GM21528 (cell line): ENCODE measurements at regions not wholly inside any gene's neighbourhood (a gene's known extent, or its start where the extent isn't known, plus 50 kb on each side); places are given as distances from the start of the nearest gene placed in this dataset.
A peak's percentile ranks its signal among the peaks of the same experiment; 100 is the strongest.

Source experiments
- ATAC-seq: cut with Tn5 transposase; IDR thresholded peaks from one replicate; pipeline ENCODE4 v1.9.1; 2021; ENCODE audit warnings: mild to moderate bottlenecking, moderate library complexity; ENCODE audit not compliant: unreplicated experiment, low FRiP score

DNA sequence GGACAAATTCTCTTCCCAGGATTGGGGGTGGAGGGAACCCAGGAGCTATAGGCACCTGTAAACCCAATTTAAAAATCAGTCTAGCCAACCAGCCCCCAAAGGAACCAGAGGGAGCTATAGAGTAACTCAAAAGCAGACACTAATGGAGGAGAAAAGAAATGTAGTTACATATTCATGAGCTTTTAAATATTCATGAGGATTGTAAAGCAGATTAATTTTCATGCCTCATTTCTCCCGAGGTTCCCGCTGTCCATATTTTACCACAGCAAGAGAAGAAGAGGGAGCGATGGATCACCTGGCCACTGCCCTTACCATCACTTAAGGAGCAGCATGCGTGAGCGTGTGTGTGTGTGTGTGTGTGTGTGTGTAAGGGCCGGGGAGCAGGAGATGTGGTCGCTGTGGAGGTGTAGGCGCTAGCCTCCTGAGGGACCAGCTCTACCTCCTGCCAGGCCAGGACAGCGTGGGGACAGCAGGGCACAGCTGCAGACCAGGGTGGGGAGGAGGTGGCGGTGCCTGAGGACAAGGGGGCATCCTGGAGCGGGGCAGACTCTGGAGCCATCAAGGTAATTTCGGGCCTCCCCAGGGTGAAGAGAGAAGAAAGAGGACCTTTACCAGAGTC, 100.7 kb upstream of the THY1 start:
- ATAC-seq = no peak

DNA sequence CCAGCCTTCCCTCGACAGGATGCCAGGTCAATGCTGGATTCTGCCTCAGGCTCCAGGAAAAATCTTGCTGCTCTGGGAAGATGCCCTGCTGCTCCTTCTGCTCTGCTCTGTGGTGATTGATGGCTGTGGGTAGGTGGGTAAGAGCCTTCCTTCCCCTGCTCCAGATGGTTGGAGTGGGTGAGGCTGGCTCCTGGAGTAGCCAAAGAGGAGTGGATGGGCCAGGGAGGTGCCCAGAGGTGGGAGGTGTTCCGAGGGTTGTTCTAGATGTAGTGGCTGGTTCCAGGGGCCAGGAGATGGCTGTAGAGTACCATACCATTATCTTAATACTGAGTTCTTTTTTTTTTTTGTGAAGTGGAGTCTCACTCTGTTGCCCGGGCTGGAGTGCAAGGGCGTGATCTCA, 99.6 kb upstream of the THY1 start:
- no peak for ATAC-seq

DNA sequence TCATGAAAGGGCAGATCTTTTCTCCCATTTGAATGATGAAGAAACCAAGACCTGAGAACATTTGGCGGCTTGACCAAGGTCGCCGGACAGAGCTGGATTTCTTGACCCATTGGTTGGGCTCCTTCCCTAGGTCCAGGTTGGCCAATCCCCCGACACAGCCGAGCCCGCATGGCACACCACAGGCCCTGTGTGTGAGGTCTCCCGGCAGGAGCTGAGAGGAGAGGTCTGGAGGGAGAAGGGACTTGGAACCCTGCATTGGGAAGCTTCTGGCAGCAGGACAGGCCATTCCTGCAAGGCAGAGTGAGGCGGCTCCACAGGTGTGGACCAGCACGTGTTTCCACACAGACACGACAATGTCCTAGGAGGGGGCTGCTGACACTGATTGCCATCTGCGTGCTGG, 98.6 kb upstream of the THY1 start:
- no peak for ATAC-seq

DNA sequence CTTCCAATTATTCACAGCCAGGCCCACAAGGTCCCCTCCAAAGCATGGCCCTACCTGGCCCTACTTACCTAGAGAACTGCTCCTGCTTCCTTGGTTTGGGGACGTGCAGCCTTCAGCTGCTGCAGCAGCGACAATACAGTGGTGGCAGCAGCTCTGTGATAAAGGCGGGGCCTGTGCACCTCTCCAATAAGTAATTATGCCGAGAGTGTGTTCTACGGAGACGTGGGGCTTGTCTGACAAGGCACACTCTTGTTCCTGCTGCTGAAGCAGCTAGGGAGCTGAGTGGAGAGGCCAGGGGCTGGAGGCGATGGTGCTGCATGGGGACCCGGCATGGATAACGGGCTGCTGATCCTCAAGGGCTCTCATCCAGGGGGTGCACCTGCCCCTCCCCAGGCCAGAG, 98.0 kb upstream of the THY1 start:
- no peak for ATAC-seq

DNA sequence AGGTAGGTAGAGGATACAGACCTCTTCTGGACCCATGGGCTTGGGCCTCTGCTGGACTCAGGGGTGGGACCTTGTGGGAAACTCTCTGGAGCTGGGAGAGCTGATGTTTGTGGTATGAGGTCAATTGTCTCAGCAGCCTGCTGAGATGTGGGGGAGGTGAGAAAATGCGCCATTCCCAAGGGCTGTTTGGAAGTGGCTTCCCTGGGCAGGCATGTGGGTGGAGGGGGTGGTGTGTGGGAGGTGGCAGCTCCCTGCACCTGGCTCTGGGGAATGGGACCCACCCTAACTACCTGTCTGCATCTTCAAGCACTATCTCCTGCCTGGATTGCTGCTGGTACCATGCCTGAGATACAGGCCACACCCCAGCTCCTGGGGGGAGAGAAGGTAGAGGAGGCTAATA, 97.4 kb upstream of the THY1 start:
- no peak for ATAC-seq

DNA sequence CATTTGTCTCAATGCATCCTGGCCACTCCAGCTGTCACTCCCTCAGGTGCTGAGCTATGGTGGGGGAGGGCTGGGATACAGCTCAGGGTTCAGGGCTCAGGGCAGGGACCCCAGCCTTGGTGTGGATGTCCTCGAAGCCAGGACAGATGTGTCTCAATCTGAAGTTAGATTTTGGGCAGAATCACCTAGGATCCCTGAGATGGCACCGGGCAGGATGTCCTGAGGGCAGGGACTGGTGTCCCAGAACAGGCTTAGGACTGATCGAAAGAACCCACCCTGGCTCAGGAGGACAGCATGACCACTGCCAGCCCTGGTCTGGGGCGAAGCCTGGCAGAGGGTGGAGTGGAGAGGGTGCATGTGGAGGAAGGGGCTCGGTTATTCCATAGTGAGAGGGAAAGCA, 96.8 kb upstream of the THY1 start:
- ATAC-seq = no peak

DNA sequence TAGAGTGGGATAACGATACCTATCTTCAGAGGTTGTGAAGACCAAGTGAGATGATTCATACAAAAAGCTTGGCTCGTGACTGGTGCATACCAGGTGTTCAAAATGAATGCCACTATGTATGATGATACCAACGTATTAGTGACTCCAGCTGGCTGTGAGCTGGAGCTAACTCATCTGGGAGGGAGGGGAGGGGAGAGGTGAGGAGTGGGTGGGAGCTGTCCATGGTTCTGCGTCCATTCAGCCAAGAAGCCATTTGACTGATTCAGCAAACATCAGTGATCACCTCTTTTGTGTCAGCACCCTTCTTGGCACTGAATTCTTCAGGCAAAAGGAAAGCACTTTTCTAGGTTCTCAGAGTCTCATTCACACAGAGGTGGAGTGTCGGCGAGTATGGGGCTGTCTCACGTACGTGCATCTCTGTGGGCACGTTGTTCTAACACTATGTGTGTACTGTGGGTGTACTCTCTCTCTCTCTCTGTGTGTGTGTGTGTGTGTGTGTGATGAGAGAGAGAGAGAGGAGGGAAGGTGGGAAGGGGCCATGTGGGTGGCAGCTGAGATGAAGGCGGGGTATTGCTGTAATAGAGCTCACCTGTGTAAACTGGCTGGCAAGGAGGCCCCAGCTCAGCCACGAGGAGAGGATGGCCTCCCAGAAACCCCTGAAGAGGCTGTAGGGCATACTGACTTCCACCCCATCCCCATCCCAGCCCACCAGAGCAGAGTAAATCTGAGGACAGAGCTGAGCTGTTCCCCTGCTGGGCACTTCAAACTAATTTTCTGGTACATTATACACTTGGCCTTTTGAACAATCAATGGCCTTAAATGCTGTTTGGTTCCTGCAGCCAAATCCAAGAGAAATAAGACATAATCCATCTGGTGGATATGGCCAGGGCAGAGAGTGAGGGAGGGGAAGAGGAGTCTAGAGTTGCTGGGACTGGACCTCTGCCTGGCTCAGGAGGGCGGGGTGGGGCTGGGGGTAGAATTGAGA, 96.1 kb upstream of the THY1 start:
- no peak for ATAC-seq

DNA sequence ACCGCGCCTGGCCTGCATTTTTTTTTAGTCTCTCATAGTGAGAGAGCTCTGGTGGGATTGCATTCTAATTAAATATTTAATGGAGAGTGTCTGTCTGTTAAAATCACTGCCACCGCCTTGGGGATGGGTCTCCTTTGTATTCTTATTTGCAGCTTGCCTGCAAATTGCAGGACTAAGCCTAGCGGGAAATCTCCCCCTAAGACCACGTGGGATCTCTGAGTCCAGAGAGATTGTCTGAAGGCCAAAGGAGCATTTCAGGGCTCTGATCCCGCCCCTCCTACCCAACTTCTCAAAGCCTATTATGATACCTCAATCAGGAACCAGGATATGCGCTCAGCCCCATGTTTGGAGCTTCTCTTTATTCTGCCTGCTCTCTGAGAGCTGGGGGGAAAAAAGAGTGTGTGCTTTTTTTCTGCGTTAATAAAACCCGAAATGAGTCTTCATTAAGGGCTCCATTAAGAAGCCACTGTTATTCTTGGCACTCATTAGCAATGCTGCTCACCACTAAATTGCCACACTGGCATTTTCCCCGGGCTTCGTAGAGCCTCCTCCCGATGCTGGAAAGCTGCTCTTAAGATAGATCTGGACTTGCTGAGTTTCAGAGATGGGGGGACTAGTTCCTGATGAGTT, 92.9 kb upstream of the THY1 start:
- ATAC-seq = no peak

DNA sequence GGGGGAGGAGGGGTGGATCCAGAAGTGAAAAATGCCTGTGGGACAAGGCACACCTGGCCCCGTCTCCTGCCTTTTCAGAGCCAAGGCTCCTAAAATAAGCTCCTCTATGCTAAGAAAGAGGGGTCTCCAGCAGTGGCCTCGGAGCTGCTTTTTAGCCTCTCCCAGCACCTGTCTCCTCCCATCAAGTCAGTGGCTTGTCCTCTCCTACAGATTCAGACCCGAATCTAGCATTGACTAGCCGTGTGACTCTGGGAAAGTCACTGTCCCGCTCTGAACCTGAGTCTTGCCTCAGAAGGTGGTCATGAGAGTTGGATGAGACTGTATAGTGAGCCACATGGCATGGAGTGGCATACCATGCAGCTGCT, 90.8 kb upstream of the THY1 start:
- ATAC-seq = no peak

DNA sequence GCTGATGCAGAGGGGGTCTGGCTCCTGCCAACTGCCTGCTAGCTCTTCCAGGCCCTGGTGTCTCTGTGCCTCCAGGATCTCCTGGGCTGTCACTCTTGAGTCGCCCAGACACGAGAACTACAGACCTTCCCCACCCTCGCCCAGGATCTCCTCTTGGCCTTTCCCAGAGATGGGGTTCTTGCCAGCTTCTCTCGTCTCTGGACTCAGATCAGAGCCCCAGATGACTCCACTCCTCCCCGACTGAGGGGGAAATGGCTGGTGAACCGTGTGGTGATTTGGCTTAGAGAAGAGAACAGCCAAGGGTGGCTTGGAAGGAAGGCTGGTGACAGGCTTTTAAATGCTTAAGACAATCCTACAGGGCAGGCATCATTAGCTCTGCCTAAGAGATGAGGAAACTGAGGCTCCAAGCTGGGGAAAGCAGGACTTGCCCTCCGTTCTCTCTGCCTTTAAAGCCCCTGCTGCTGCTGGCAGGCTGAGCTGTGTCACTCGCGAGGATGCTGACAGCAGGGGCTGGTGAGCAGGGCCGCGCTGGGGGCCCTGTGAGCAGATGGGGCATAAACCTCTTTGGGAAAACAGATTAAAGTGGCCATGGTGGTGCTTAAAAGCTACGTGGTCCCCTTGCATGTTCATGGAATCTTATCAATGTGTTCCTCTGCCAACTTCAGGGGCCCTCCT, 90.3 kb upstream of the THY1 start:
- no peak for ATAC-seq

DNA sequence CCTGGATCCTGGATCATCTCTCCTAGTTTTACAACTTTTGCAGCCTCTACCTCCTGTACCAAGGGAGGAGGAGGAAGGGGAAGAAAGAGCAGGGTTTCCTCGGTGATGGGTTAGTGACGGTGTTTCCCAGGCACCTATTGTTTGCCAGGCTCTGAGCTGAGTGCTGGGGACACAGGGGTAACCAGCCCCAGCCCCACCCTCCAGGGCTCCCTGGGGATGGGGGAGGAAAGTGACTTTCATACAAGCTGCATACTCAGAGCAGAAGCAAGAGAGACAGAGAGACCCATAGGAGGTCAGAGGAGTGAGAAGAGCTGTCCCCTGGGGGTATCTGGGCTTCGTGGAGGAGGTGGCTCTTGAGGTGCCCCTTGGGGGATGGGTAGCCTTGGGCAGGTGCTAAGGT, 89.4 kb upstream of the THY1 start:
- no peak for ATAC-seq

DNA sequence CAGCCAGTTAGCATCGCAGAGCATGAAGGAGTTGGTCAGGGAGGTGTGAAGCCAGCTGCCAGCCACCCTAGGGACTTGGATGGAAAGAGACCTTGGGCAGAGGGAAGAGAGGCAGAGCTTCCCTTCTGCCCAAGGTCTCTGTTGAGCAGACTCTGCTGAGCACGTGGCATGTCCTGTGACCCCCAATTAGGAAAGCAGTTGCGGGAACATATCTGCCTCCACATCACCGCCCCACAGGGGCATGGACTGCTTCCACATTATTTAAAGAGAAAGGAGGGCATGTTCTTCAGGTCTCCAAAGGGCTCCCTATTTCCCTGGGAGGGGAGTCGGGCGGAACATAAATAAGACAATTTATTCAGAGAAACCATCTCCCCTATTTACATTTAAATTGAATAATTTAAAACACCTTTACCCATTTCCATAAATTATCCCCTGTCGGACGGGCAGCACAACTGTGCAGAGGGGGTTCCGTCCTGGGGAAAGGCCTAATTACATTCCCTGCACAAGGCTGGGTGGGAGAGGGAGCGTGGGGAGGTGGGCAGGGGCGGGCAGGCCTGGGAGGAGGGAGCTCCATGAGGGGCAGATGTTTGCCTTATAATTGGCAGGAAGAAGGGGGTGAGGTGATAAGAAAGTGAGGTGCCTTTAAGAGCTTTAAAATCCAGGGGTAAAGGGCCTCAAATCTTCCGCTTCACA, 88.8 kb upstream of the THY1 start:
- no peak for ATAC-seq

DNA sequence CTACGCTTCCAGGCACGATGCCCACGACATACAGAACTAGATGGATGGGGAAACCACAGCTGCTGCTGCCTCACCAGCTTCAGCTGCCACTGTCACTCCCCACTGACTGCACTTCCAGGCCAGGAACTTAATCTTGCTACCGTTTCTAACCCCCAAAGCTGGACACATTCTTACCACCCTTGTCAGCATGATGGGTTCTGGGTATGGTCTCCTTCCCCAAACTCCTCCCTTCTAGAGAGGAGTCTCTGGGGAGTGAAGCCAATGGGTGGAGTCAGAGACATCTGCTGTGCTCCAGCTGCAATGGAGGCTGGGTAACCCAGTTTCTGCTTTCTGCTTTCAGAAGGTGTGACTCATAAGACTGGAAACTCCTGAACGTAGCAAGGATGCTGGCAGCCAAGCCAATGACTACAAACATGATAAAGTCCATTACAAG, 87.0 kb upstream of the THY1 start:
- peak; percentile 63 for ATAC-seq

DNA sequence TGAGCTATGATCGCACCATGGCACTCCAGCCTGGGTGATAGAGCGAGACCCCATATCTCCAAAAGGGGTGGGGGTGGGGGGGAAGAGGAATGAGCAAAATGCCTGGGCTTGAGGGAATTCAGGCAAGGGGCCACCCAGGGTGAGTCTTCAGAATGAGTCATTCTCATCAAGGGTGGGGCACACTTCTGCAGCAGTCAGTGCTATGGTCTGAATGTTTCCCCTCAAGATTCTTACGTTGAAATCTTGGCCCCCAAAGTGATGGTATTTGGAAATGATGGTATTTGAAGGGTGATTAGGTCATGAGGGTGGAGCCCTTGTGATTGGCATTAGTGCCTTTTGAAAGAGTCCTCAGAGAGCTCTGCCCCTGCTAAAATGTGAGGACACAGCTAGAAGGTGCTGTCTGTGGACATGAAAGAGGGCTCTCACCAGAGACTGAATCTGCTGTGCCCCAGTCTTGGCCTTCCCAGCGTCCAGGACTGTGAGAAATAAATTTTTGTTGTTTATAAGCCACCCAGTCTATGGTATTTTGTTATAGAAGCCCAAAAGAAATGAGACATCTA, 86.4 kb upstream of the THY1 start:
- ATAC-seq = no peak

DNA sequence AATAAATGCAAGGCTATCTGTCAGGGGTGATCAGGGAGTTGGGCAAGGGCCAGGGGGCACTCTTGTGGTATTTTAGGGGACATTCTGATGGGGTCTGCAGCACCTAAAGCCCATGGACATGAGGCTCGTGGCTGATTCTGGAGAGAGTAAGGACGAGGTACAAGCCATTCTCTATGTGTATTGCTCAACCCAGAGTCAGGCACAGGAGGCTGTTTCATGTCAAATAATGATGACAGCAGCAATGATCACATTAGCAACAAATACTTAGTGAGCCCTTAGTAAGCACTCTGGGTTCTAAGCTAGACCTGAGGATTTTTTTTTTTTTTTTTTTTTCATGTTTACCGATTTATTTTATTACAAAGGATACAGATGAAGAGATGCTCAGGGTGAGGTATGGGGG, 83.5 kb upstream of the THY1 start:
- ATAC-seq = no peak

DNA sequence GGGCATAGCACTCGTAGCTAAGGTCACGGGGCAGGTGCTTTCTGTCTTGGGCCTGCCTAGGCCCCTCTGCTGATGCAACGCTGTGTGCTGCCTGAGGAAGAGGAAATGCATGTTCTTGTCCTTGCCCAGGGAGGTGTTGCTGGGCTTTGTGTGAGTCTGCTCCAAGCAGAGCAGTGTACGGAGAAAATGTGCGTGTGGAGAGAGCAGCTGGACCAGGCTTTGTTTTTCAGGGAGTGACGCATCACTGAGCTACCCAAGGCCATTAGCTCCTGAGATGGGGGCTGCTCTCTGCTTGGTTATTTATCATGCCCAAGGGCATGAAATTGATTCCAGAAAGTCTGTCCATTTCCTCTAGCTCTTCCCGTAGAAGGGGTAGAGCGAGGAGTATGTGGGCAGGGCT, 82.9 kb upstream of the THY1 start:
- ATAC-seq = no peak

DNA sequence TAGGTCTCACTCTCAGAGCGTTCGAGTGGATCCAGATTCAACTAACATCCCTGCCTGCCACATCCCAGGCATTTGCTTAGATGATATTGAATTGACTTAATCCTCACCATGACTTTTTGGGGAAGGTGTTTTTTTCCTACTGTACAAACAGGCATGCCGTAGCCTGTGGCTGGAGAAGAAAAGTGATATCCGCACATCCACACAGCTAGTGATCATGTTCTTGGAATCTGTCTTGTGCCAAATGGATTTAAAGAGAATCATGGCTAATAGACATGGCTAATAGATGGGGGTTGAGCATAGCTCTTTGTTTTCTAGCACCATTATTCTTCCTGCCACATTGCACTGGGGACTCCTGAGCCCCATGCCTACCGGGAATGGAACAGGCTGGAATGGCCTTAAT, 82.1 kb upstream of the THY1 start:
- no peak for ATAC-seq

DNA sequence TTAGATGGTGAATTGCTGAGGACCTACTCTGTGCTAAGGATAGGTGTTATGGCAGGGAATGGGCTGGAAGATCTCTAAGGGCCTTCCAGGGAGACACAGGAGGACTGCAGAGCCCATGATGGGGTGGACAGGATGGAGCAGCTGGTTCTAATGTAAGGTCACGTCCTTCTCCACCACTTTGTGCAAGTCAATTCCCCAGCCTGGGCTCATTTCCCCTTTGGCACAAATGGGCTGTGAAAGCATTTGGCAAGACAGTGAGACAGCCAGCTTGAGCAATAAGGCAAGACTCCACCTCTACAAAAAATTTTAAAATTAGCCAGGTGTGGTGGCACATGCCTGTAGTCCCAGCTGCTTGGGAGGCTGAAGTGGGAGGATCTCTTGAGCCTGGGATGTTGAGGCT, 81.4 kb upstream of the THY1 start:
- no peak for ATAC-seq

DNA sequence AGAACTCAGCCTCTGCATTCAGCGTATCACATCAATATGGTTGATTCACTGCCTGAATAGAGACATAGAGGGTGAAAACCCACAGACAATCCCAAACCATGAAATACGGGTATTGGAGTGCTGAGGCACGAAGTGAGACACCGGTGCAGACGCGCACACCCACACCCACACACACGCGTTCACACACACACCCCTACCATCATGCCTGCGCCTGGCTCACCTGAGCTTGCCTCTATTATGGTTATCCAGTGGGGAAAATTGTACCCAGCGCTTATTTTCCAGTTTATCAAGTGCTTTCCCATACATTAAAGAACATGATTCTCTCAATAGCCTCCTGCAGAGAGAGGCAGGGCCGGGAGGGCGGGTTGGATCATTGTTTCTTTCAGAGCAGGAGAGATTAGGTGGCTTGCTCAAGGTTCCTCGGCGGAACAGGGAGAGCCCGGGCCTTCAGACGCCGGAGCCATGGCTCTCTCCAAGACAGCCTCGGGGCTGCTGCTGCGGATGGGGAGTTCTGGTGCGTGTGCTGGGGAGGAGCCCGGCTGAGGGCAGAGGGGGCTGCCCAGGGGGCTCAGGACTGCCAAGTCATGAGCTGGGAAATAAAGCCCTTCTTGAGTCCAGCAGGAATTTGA, 78.9 kb upstream of the THY1 start:
- ATAC-seq = no peak

DNA sequence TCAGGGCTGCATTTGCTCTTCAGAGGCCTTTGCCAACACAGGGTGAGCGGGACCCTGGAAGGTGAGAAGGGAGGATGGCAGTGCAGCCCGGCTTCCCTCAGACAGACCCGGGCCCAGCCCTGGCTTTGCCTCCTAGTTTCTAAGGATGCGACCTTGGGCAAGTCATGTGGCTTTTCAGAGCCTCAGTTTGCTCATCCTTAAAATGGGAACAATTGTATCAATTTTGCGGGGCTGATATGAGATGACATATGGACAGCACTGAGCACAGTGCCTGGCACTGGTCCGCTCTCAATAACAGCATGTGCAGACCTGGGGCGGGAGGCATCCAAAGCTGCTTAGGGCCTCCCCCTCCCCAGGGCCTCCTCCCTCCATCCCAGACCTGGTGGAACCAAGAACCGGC, 74.7 kb upstream of the THY1 start:
- no peak for ATAC-seq
